ENCODE measurements at regions not wholly inside any gene's neighbourhood (a gene's known extent, or its start where the extent isn't known, plus 50 kb on each side); places are given as distances from the start of the nearest gene placed in this dataset.

DNA sequence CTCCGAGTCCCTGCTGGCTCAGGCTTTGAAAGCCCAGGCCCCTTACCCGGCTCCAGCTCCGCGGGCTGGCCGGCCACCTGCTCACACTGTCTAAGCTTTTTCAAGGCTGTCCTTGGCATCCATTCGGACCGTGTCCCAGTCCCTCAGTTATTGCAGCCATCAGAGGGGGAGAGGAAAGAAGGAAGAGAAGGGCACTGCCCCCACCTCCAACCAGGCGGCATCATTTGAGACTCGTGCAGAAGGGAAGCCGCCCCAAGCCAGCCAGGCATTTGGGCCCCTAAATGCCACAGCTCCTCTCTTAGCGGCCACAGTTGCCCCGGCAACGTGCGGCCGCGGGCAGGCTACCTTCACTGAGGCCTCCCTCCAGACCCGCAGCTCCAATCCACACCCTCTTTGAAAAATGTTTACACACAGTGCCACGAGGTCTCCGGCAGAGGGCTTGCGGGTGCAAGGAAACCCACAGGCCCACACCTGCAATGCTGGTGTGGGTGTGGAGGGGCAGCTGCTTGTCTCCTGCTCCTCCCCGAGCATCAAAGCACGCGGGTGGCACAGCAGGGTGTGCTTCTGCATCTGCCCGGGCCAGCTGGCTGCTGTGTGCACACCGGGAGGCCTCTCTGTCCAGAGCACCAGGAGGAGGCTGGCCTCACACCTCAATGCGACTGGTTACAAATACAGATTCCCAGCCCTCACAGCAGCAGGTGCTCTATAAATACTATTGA is 124.4 kb downstream of the CTTN start:
- DNase-seq (no peak), ATAC-seq (ENCODE audit: low read depth) (no peak)
- Mint-ChIP-seq H3K27me3 (peaks cover 6% of the 10 kb centered on the region), H3K36me3 (ENCODE audit: low read depth) (no peaks in the 10 kb centered on the region), H3K9me3 (no peaks in the 10 kb centered on the region), H3K27ac (no peak overlapping the region), H3K4me1 (no peaks in the 10 kb centered on the region), H3K4me3 (no peak overlapping the region)
- ChIA-PET CTCF (no interaction called here), POLR2A (no interaction called here)
- intact Hi-C loops (cut with micrococcal nuclease), result no loop called here
- TF ChIP-seq, protein P1, sequence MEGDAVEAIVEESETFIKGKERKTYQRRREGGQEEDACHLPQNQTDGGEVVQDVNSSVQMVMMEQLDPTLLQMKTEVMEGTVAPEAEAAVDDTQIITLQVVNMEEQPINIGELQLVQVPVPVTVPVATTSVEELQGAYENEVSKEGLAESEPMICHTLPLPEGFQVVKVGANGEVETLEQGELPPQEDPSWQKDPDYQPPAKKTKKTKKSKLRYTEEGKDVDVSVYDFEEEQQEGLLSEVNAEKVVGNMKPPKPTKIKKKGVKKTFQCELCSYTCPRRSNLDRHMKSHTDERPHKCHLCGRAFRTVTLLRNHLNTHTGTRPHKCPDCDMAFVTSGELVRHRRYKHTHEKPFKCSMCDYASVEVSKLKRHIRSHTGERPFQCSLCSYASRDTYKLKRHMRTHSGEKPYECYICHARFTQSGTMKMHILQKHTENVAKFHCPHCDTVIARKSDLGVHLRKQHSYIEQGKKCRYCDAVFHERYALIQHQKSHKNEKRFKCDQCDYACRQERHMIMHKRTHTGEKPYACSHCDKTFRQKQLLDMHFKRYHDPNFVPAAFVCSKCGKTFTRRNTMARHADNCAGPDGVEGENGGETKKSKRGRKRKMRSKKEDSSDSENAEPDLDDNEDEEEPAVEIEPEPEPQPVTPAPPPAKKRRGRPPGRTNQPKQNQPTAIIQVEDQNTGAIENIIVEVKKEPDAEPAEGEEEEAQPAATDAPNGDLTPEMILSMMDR (IDR thresholded peaks at IDR 0.05), result no peak

DNA sequence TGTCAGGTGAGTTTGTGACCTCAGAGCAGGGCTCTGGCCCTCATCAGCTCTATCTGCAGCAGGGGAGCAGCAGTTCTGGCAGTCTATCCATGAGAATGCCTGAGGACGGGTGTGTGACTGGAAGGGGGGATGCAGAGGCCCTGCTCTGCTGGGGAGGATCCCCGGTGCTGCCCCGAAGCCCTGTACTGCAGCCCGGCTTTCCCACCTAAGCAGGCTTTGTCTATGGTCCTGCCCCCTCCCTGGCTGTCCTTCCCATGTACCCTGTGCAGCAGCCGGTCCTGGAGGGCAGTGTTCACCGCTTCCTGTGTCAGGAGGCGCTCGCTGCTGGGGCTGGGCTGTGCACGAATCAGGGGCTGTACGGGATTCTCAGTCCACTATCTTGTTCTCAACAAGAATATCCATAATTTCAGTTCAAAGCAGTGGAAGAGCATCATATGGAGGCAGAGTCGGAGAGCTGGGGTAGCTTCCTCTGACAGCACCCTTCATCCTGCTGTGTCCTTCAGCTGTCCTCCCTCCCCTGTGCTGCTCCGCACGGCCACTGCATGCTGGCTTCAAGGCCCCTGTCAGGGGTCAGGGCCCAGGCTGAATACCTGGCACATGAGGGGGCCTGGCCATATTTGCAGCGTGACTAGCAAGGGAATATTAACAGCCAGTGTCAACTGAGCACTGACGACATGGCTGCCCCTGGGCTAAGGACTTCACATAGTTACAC is 125.2 kb downstream of the CTTN start:
- no peak overlapping the region for H3K4me3 Mint-ChIP-seq
- ChIA-PET CTCF (no interaction called here), POLR2A (no interaction called here)

DNA sequence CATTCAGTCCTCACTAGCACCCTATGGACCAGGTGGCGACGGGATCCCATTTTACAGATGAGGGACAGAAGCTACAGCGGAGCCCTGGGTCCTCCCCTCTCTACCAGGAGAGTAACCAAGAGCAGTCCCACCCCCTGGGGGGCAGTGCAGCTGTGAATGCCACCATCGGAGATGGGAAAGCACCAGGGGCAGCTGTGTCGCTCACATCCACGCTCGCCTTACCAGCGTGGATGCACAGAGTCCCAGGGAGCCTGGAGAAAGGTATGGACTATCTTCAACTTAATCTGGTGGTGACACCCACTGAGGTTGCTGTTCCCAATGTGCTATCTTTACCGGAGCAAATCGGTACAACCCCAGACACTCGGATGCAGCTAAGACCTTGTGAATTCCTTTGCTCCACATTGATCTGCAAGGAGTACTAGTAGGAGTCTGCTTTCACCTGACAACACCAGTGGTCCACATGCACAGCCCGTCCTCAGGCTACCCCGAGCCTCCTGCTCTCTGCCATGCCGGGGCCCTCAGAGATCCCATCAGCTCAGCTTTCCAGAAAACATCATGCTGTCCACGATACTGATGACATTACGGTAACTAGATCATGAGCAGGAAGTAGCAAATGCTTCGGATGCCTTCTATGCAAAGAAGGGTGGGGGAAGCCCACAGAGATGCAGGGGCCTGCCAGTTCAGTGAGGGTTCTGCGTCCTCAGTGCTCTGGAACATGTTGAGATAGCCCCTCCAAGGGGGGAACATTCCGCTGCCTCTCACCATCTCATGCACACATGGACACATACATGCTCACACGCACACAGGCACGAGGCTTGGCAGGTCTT is 126.0 kb downstream of the CTTN start:
- ATAC-seq (ENCODE audit: low read depth) (no peak), DNase-seq (no peak)
- H3K36me3 Mint-ChIP-seq (ENCODE audit: low read depth), result no peaks in the 10 kb centered on the region
- TF ChIP-seq, protein P1 (IDR thresholded peaks at IDR 0.05), result no peak
- no peaks in the 10 kb centered on the region for H3K9me3 Mint-ChIP-seq
- H3K4me3 Mint-ChIP-seq, result no peak overlapping the region
- peaks cover 6% of the 10 kb centered on the region for H3K27me3 Mint-ChIP-seq
- POLR2A ChIA-PET, result no interaction called here
- H3K27ac Mint-ChIP-seq, result no peak overlapping the region
- CTCF ChIA-PET, result no interaction called here
- no peaks in the 10 kb centered on the region for H3K4me1 Mint-ChIP-seq
- intact Hi-C loops (cut with micrococcal nuclease), result no loop called here

More for the DNA sequence above, 125.2 kb downstream of the CTTN start:
- no peaks in the 10 kb centered on the region for H3K9me3 Mint-ChIP-seq
- ATAC-seq (ENCODE audit: low read depth) (no peak), DNase-seq (no peak)
- intact Hi-C loops (cut with micrococcal nuclease), result no loop called here
- no peak overlapping the region for H3K27ac Mint-ChIP-seq
- H3K36me3 Mint-ChIP-seq (ENCODE audit: low read depth), result no peaks in the 10 kb centered on the region
- H3K4me1 Mint-ChIP-seq, result no peaks in the 10 kb centered on the region
- TF ChIP-seq, protein P1 (IDR thresholded peaks at IDR 0.05), result no peak
- peaks cover 6% of the 10 kb centered on the region for H3K27me3 Mint-ChIP-seq

DNA sequence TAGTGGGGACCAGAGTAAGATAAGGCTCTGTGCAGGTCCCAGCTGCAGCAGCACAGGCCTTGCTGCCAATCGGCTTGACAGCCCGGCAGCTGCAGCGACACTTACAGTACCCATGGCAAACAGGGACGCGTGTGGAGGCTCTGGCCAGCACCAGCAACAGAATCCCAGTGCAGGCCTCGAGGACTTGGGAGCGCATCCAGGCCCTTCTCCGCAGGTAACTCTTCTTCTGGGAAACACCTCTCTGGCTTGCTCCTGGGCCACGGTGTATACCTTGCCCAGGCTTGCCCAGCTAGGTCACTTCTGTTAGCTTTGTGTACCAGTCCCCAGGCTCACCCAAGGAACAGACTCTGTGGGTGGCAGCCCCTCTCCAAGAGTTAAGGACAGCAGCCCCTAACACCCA is 126.7 kb downstream of the CTTN start:
- intact Hi-C loops (cut with micrococcal nuclease), result no loop called here
- ChIA-PET POLR2A (no interaction called here), CTCF (no interaction called here)
- ATAC-seq (ENCODE audit: low read depth) (no peak), DNase-seq (no peak)
- Mint-ChIP-seq H3K27me3 (peaks cover 6% of the 10 kb centered on the region), H3K27ac (no peak overlapping the region), H3K4me3 (no peak overlapping the region), H3K4me1 (no peaks in the 10 kb centered on the region), H3K36me3 (ENCODE audit: low read depth) (no peaks in the 10 kb centered on the region), H3K9me3 (peaks cover 5% of the 10 kb centered on the region)
- TF ChIP-seq, protein P1 (IDR thresholded peaks at IDR 0.05), result no peak

DNA sequence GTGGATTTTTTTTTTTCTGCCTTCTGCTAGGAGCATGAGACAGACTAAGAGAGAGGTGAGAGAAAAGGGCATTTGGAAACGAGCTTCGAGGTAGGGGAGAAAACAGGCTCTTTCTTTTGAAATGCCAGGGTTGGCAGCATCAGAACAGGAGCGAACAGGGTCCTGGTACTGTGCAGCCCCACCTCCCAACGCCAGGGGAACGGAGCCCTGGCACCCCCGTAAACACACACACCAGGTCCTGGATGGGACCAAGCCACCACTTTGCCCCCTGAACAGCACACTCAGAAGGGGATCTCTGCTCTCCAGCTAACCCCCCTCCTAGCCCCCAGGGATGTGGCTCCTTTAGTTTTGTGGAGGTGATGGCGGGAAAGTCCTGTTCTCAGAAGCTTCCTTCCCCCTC is 127.1 kb downstream of the CTTN start:
- H3K36me3 Mint-ChIP-seq (ENCODE audit: low read depth), result no peaks in the 10 kb centered on the region
- no peaks in the 10 kb centered on the region for H3K4me1 Mint-ChIP-seq
- intact Hi-C loops (cut with micrococcal nuclease), result no loop called here
- DNase-seq (no peak), ATAC-seq (ENCODE audit: low read depth) (no peak)
- TF ChIP-seq, protein P1 (IDR thresholded peaks at IDR 0.05), result no peak
- ChIA-PET CTCF (no interaction called here), POLR2A (no interaction called here)
- no peak overlapping the region for H3K27ac Mint-ChIP-seq
- no peak overlapping the region for H3K4me3 Mint-ChIP-seq
- H3K27me3 Mint-ChIP-seq, result peaks cover 6% of the 10 kb centered on the region
- peaks cover 5% of the 10 kb centered on the region for H3K9me3 Mint-ChIP-seq
